ENCODE measurements at regions not wholly inside any gene's neighbourhood (a gene's known extent, or its start where the extent isn't known, plus 50 kb on each side); places are given as distances from the start of the nearest gene placed in this dataset.

DNA sequence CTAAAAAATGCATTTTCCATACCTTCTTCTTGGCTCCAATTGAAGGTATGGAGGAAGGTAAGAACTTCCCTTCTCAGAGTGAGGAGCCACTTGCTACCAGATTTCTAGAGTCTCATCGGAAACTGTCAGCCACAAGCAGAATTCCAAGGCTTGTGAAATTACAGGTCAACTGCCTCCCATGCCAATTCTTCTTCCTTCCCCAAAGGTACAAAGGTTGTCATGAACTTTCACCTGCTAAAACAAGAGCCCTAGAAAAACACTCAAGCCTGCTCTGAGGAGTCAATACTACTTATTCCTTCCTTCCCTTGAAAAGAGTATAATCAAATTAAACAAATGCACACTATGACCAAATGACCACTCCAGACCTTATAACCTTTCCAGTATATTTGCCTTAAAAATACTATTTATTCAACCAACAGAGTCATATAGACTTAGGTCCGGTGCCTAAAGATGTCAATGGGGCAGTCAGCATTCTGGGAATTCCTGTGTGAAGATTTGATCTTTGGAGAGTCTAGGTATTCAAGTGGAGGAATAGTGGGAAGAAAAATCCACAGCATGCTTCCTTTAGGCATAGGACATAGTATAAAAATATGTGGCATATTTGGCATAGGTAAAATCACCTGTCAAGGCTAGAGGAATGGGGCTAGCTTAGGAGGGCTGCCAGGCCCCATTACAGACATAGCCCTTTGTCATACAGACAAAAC lies 539.3 kb downstream of the LIG4 start:
- DNase-seq (ENCODE audit: low read depth), result no peak
- TF ChIP-seq, protein P1, sequence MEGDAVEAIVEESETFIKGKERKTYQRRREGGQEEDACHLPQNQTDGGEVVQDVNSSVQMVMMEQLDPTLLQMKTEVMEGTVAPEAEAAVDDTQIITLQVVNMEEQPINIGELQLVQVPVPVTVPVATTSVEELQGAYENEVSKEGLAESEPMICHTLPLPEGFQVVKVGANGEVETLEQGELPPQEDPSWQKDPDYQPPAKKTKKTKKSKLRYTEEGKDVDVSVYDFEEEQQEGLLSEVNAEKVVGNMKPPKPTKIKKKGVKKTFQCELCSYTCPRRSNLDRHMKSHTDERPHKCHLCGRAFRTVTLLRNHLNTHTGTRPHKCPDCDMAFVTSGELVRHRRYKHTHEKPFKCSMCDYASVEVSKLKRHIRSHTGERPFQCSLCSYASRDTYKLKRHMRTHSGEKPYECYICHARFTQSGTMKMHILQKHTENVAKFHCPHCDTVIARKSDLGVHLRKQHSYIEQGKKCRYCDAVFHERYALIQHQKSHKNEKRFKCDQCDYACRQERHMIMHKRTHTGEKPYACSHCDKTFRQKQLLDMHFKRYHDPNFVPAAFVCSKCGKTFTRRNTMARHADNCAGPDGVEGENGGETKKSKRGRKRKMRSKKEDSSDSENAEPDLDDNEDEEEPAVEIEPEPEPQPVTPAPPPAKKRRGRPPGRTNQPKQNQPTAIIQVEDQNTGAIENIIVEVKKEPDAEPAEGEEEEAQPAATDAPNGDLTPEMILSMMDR (IDR thresholded peaks at IDR 0.05; ENCODE audit: control insufficient read depth, extremely low read depth, insufficient read depth), result no peak
- H3K4me3 ChIP-seq (ENCODE audit: low read depth, low read length), result no peak overlapping the region

DNA sequence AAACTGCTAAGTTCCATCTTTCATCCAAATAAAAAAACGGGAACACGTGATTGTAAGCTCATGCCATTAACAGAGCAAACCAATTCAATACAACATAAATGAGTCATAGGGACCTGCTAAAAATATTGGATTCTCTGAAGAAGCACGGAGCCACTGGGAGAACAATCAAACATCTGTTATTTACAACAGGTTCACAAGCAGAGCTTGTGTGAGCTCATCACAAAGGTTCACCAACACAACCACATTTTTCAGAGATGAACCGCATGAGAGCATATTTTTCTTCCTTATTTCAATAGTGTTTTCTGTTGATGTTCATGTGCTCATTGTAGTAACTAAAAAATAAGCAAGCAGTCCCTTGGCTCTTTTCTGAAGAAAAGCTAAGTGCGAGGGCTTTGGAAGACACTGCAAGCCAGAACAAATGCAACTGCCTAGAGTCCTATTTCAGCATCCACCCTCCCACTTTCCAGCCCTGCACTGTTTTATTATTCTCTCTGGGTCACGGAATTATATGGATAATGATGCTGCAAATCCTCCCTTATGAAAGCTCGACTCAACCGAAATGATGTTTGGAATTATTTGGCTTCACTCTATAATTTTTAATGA lies 545.8 kb downstream of the LIG4 start:
- DNase-seq (ENCODE audit: low read depth), result no peak
- TF ChIP-seq, protein P1 (IDR thresholded peaks at IDR 0.05; ENCODE audit: control insufficient read depth, extremely low read depth, insufficient read depth), result no peak

DNA sequence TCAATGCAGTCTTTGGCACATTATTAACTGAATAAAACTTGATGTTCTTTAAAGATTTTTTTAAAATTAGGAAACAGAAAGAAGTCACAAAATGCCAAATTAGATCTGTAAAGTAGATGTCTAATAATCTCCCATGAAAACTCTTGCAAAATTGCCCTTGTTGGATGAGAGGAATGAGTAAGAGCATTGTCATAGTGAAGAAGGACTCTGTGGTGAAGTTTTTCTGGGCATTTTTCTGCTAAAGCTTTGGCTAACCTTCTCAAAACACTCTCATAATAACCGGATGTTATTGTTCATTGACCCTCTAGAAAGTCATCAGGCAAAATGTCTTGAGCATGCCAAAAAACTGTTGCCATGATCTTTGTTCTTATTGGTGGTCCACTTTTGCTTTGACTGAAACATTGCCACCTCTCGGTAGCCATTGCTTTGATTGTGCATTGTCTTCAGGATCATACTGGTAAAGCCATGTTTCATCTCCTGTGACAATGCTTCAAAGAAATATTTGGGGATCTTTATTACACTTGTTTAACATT lies 549.3 kb downstream of the LIG4 start:
- TF ChIP-seq, protein P1 (IDR thresholded peaks at IDR 0.05; ENCODE audit: control insufficient read depth, extremely low read depth, insufficient read depth), result no peak
- DNase-seq (ENCODE audit: low read depth), result no peak
- H3K4me3 ChIP-seq (ENCODE audit: low read depth, low read length), result no peak overlapping the region

More for the DNA sequence above, 545.8 kb downstream of the LIG4 start:
- no peak overlapping the region for H3K4me3 ChIP-seq (ENCODE audit: low read depth, low read length)

DNA sequence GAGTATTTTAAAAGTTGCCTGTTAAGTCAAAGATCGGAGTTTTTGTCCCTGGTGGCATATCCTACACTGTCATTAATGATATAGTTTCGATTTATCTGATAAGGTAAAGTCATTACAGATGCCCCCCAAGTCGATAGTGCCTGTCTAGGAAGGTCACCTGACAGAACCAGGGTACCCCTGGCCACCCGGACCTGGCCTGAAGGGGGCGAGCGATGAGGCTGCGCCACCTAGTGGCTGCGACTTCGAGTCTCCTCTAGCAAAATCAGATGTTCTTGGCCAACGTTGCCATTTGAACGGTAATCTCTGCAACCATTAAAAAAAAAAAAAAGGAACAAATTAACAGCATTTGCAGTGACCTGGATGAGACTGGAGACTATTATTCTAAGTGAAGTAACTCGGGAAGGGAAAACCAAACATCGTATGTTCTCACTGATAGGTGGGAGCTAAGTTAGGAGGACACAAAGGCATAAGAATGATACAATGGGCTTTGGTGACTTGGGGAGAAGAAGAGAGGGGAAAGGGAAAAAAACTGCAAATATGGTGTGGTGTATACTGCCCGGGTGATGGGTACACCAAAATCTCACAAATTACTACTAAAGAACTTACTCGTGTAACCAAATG lies 565.1 kb downstream of the LIG4 start:
- TF ChIP-seq, protein P1 (IDR thresholded peaks at IDR 0.05; ENCODE audit: control insufficient read depth, extremely low read depth, insufficient read depth), result peak; percentile 88
- DNase-seq (ENCODE audit: low read depth), result no peak
- H3K4me3 ChIP-seq (ENCODE audit: low read depth, low read length), result no peak overlapping the region

DNA sequence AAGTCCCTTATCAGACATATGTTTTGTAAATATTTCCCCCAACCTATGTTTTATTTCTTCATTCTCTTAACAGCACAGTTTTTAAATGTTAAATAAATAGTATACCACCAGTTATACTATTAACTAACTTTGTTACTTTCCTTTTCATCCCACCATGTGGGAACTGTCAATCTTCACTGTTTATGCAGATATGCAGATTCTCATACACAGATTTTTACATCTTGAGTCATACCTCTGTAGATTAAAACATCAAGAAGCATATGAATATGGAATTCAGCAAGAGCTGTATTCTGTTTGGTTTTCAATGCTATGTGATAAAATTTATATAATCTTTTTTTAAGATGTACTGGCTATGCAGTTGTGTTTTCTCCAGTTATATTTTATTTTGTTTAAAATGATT lies 566.3 kb downstream of the LIG4 start:
- no peak overlapping the region for H3K4me3 ChIP-seq (ENCODE audit: low read depth, low read length)
- TF ChIP-seq, protein P1 (IDR thresholded peaks at IDR 0.05; ENCODE audit: control insufficient read depth, extremely low read depth, insufficient read depth), result no peak
- DNase-seq (ENCODE audit: low read depth), result no peak

DNA sequence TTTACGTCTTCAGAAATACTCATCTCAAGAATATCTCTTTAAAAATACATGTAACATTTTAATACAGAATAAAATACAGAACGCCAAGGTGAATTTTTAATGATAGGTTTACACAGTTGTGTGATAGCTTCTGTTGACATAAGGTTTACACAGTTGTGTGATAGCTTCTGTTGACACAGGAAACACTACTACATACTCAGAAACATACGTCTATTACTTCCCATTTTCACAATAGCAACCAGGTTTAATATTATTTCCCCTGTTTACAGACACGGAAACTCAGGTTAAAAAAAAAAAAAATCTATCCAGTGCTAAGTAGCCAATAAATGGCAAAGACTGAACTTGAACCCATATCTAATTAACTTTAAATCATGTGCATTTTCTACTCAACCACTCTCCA lies 571.2 kb downstream of the LIG4 start:
- DNase-seq (ENCODE audit: low read depth), result no peak
- TF ChIP-seq, protein P1 (IDR thresholded peaks at IDR 0.05; ENCODE audit: control insufficient read depth, extremely low read depth, insufficient read depth), result no peak

More for the DNA sequence above, 571.2 kb downstream of the LIG4 start:
- no peak overlapping the region for H3K4me3 ChIP-seq (ENCODE audit: low read depth, low read length)

Data from LNCaP clone FGC (cell line).